HG02588 (cell line): ENCODE measurements at regions not wholly inside any gene's neighbourhood (a gene's known extent, or its start where the extent isn't known, plus 50 kb on each side); places are given as distances from the start of the nearest gene placed in this dataset.

Experiments used
- ATAC-seq: cut with Tn5 transposase; IDR thresholded peaks from one replicate; pipeline ENCODE4 v1.9.1; 2021; ENCODE audit warnings: mild to moderate bottlenecking, moderate library complexity; ENCODE audit not compliant: unreplicated experiment

GRCh38 chr6:167672738-167673137 is 154.0 kb upstream of the AFDN start:
- ATAC-seq, result no peak

- ATAC-seq, result no peak
Measured at GRCh38 chr6:167673946-167674345, 152.8 kb upstream of the AFDN start.

GRCh38 chr6:167674486-167674885 is 152.2 kb upstream of the AFDN start:
- ATAC-seq, result no peak

- ATAC-seq, result no peak
Measured at GRCh38 chr6:167676000-167676665, 150.6 kb upstream of the AFDN start.

- ATAC-seq, result no peak
Measured at GRCh38 chr6:167676666-167677421, 149.9 kb upstream of the AFDN start.

- ATAC-seq, result no peak
Measured at GRCh38 chr6:167677422-167677789, 149.3 kb upstream of the AFDN start.

- ATAC-seq, result no peak
Measured at GRCh38 chr6:167678102-167679101, 148.3 kb upstream of the AFDN start.

- ATAC-seq, result no peak
Measured at GRCh38 chr6:167679122-167679736, 147.5 kb upstream of the AFDN start.

GRCh38 chr6:167679790-167680604 is 146.7 kb upstream of the AFDN start:
- ATAC-seq, result no peak

GRCh38 chr6:167680605-167681149 is 146.0 kb upstream of the AFDN start:
- ATAC-seq, result no peak

GRCh38 chr6:167682125-167682524 is 144.6 kb upstream of the AFDN start:
- ATAC-seq, result no peak

- ATAC-seq, result no peak
Measured at GRCh38 chr6:167682546-167683027, 144.1 kb upstream of the AFDN start.

GRCh38 chr6:167683028-167683862 is 143.5 kb upstream of the AFDN start:
- ATAC-seq, result no peak

- ATAC-seq, result no peak
Measured at GRCh38 chr6:167684276-167685104, 142.2 kb upstream of the AFDN start.

- no peak for ATAC-seq
Measured at GRCh38 chr6:167685654-167686053, 141.1 kb upstream of the AFDN start.

- ATAC-seq, result no peak
Measured at GRCh38 chr6:167686204-167686893, 140.4 kb upstream of the AFDN start.

GRCh38 chr6:167687116-167687725 is 139.5 kb upstream of the AFDN start:
- ATAC-seq, result no peak
